ENCODE measurements at regions not wholly inside any gene's neighbourhood (a gene's known extent, or its start where the extent isn't known, plus 50 kb on each side); places are given as distances from the start of the nearest gene placed in this dataset.
A peak's percentile ranks its signal among the peaks of the same experiment; 100 is the strongest.

DNA sequence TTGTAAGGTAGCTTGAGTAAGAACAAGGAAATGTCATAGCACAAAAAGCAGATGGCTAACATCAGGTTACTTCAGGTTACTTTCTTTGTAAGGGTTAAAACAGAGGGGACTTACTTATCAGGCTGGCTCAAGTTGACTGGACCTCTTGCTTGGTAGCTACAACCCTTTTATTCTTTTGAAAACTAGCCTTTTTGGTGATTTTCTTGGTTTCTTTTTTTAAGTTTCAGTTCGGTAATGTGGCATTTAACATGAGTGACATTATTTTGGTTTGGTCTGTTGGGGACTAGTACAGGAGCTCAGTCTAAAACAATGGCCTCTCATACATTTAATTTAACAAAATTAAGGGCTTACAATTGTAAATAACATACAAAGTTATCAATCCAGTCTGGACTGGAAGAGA, 621.4 kb downstream of the OTOL1 start:
- Histone ChIP-seq H3K27me3 (ENCODE audit: control insufficient read depth in 3 of 3, insufficient read depth in 3 of 3, low read length in 2 of 3) (no peaks in the 10 kb centered on the region), H3K4me3 (no peak overlapping the region), H3K4me1 (ENCODE audit: control insufficient read depth in 5 of 5, insufficient read depth in 5 of 5, low read length in 5 of 5) (no peaks in the 10 kb centered on the region), H3K27ac (ENCODE audit: low read depth in 1 of 2, low read length in 1 of 2) (no peak overlapping the region), H3K9me3 (ENCODE audit: control insufficient read depth in 4 of 4, insufficient read depth in 3 of 4, low read length in 3 of 4) (no peaks in the 10 kb centered on the region), H3K9ac (ENCODE audit: insufficient read depth in 1 of 2, low read length in 2 of 2) (no peak overlapping the region), H3K36me3 (ENCODE audit: control insufficient read depth in 4 of 4, insufficient read depth in 4 of 4, low read length in 4 of 4) (no peaks in the 10 kb centered on the region)
- WGBS, 2 donors: 74 to 91% methylated on average over 1 of the region's 1 CpG
- no peak for ATAC-seq (ENCODE audit: insufficient read depth, low FRiP score)
- DNase-seq: no peak
- TF ChIP-seq, protein P1, sequence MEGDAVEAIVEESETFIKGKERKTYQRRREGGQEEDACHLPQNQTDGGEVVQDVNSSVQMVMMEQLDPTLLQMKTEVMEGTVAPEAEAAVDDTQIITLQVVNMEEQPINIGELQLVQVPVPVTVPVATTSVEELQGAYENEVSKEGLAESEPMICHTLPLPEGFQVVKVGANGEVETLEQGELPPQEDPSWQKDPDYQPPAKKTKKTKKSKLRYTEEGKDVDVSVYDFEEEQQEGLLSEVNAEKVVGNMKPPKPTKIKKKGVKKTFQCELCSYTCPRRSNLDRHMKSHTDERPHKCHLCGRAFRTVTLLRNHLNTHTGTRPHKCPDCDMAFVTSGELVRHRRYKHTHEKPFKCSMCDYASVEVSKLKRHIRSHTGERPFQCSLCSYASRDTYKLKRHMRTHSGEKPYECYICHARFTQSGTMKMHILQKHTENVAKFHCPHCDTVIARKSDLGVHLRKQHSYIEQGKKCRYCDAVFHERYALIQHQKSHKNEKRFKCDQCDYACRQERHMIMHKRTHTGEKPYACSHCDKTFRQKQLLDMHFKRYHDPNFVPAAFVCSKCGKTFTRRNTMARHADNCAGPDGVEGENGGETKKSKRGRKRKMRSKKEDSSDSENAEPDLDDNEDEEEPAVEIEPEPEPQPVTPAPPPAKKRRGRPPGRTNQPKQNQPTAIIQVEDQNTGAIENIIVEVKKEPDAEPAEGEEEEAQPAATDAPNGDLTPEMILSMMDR (IDR thresholded peaks at IDR 0.05; ENCODE audit: control extremely low read depth, extremely low read depth): no peak

DNA sequence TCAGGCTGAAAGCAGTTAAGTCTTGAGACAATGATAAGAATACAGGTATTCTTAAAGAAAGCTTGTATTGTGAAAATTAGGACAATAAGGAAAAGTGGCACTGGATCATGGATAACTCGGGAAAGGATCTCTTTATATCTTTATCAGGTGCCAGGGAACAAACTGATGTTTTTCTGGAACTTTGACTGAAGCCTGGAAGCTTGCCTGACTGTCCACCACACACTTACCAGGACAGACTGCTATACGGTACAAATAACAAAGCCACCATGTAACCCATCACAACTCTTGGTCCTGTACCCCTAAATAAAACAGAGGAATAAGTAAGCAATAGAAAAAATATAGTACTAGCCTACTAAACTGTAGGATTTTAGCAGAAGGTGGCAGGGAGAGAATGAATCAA, 623.0 kb downstream of the OTOL1 start:
- ATAC-seq (ENCODE audit: insufficient read depth, low FRiP score): no peak
- H3K9me3 ChIP-seq (ENCODE audit: control insufficient read depth in 4 of 4, insufficient read depth in 3 of 4, low read length in 3 of 4): no peaks in the 10 kb centered on the region
- no peaks in the 10 kb centered on the region for H3K36me3 ChIP-seq (ENCODE audit: control insufficient read depth in 4 of 4, insufficient read depth in 4 of 4, low read length in 4 of 4)
- WGBS, 2 donors: 65 to 77% methylated on average over 2 of the region's 2 CpGs
- DNase-seq: no peak
- no peak overlapping the region for H3K4me3 ChIP-seq
- TF ChIP-seq, protein P1 (IDR thresholded peaks at IDR 0.05; ENCODE audit: control extremely low read depth, extremely low read depth): no peak
- no peaks in the 10 kb centered on the region for H3K27me3 ChIP-seq (ENCODE audit: control insufficient read depth in 3 of 3, insufficient read depth in 3 of 3, low read length in 2 of 3)
- no peak overlapping the region for H3K27ac ChIP-seq (ENCODE audit: low read depth in 1 of 2, low read length in 1 of 2)
- no peaks in the 10 kb centered on the region for H3K4me1 ChIP-seq (ENCODE audit: control insufficient read depth in 5 of 5, insufficient read depth in 5 of 5, low read length in 5 of 5)
- no peak overlapping the region for H3K9ac ChIP-seq (ENCODE audit: insufficient read depth in 1 of 2, low read length in 2 of 2)

DNA sequence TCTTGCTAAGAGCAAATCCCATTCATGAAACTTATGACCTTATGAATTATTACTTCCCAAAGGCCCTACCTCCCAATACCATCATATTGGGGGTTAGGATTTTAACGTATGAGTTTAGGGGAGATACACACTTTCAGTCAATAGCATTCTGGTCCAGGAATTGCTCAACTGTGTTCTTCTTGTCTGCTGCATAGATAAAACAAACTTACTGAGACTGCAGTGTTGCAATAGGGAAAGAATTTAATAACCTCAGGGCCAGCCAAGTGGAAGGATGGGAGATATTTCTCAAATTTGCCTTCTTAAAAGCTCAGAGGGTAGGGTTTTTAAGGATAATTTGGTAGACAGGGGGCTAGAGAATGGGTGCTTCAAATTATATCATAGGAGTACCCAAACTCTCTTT, 625.8 kb downstream of the OTOL1 start:
- Histone ChIP-seq H3K36me3 (ENCODE audit: control insufficient read depth in 4 of 4, insufficient read depth in 4 of 4, low read length in 4 of 4) (no peaks in the 10 kb centered on the region), H3K27ac (ENCODE audit: low read depth in 1 of 2, low read length in 1 of 2) (no peak overlapping the region), H3K4me3 (no peak overlapping the region), H3K9me3 (ENCODE audit: control insufficient read depth in 4 of 4, insufficient read depth in 3 of 4, low read length in 3 of 4) (no peaks in the 10 kb centered on the region), H3K4me1 (ENCODE audit: control insufficient read depth in 5 of 5, insufficient read depth in 5 of 5, low read length in 5 of 5) (no peaks in the 10 kb centered on the region), H3K9ac (ENCODE audit: insufficient read depth in 1 of 2, low read length in 2 of 2) (no peak overlapping the region), H3K27me3 (ENCODE audit: control insufficient read depth in 3 of 3, insufficient read depth in 3 of 3, low read length in 2 of 3) (no peaks in the 10 kb centered on the region)
- WGBS, 2 donors: 66 to 92% methylated on average over 1 of the region's 1 CpG
- no peak for ATAC-seq (ENCODE audit: insufficient read depth, low FRiP score)
- peak in 1 of 3 donors; percentile 46 for DNase-seq
- TF ChIP-seq, protein P1 (IDR thresholded peaks at IDR 0.05; ENCODE audit: control extremely low read depth, extremely low read depth): no peak

DNA sequence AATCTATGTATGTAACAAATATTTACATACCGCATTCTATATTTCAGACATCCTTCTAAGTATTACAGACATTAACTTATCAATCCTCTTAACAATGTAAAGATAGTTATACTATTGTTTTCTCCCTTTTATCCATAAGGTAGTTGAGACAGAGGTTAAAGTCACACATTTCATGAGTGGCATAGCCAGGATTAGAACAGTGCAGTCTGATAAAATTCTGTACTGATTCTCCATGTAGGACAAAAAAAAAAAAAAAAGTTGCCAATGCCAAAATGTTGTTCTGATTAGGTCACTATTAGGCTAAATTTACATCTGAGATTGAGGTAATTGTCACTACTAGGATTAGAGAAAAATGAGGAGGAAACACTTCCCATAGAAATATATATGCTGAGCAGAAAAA, 629.2 kb downstream of the OTOL1 start:
- TF ChIP-seq, protein P1 (IDR thresholded peaks at IDR 0.05; ENCODE audit: control extremely low read depth, extremely low read depth): no peak
- Histone ChIP-seq H3K9ac (ENCODE audit: insufficient read depth in 1 of 2, low read length in 2 of 2) (no peak overlapping the region), H3K4me1 (ENCODE audit: control insufficient read depth in 5 of 5, insufficient read depth in 5 of 5, low read length in 5 of 5) (no peaks in the 10 kb centered on the region), H3K9me3 (ENCODE audit: control insufficient read depth in 4 of 4, insufficient read depth in 3 of 4, low read length in 3 of 4) (no peaks in the 10 kb centered on the region), H3K27me3 (ENCODE audit: control insufficient read depth in 3 of 3, insufficient read depth in 3 of 3, low read length in 2 of 3) (no peaks in the 10 kb centered on the region), H3K4me3 (no peak overlapping the region), H3K27ac (ENCODE audit: low read depth in 1 of 2, low read length in 1 of 2) (no peak overlapping the region), H3K36me3 (ENCODE audit: control insufficient read depth in 4 of 4, insufficient read depth in 4 of 4, low read length in 4 of 4) (no peaks in the 10 kb centered on the region)
- ATAC-seq (ENCODE audit: insufficient read depth, low FRiP score): no peak
- WGBS, 2 donors: 86 to 97% methylated on average over 1 of the region's 1 CpG
- DNase-seq: no peak
